K562 (cell line): ENCODE measurements at regions not wholly inside any gene's neighbourhood (a gene's known extent, or its start where the extent isn't known, plus 50 kb on each side); places are given as distances from the start of the nearest gene placed in this dataset.

Experiments
- ATAC-seq: fragments of 200-7000 bp; cut with Tn5 transposase; 3 replicates; pipeline ENCODE4 v1.9.1; 2020; ENCODE audit warnings: moderate library complexity
- BruUV-seq: library from RNA; stranded (reverse); fragments of 400-500 nt; replicated peaks from 2 replicates; lab custom pipeline; 2021; lab: Mats Ljungman, UMichigan
- CTCF ChIA-PET: fragments of 300-600 bp; formaldehyde crosslinking; extraction: SDS; loops from one replicate; lab custom pipeline; 2021; ENCODE audit warnings: low intra/inter-chr PET ratio; lab: Yijun Ruan, JAX
- POLR2A ChIA-PET: fragments of 300-600, 350-650 bp; sonication (Branson Sonifier 250); formaldehyde crosslinking; extraction: SDS; loops from one replicate; lab custom pipeline; 2021; ENCODE audit warnings: antibody characterized with exemption, inconsistent platforms; lab: Yijun Ruan, JAX
- DNase-seq, 4 experiments: peaks; one replicate each; pipeline versions ENCODE4 v3.0.0 to v3.0.0-alpha.2; 2011 to 2018; ENCODE audit warnings: low spot score in 3 of 4, mixed read lengths in 3 of 4; ENCODE audit errors: extremely low read depth in 1 of 4
- FAIRE-seq: peaks from 2 replicates; lab custom pipeline; 2011; peaks lifted over from hg19 to GRCh38; lab: Jason Lieb, UNC
- H2AFZ ChIP-seq: 2 replicates; pipeline ENCODE4 v1.6.0; 2011; ENCODE audit warnings: low read depth, low read length, control low read depth, inconsistent platforms
- H3K27ac ChIP-seq: fragments of 200-600 bp; 3 replicates; pipeline ENCODE4 v1.8.0; 2011; ENCODE audit warnings: low read depth, mild to moderate bottlenecking, control low read depth, inconsistent platforms, low read length, moderate library complexity, mixed read lengths; ENCODE audit errors: extremely low read depth
- H3K27me3 ChIP-seq, 2 experiments: fragments of 300-600 bp in 1 of 2; 2 replicates in 1 of 2; 3 replicates in 1 of 2; pipeline versions ENCODE4 v1.6.0 to v1.8.0; 2011; ENCODE audit warnings: inconsistent platforms in 2 of 2, low read length in 2 of 2, mild to moderate bottlenecking in 1 of 2, mixed read lengths in 1 of 2, moderate library complexity in 1 of 2; ENCODE audit not compliant: control insufficient read depth in 2 of 2, insufficient read depth in 2 of 2
- H3K36me3 ChIP-seq: fragments of 300-600 bp; 3 replicates; pipeline ENCODE4 v1.8.0; 2011; ENCODE audit warnings: mild to moderate bottlenecking, low read length, inconsistent platforms; ENCODE audit not compliant: control insufficient read depth, insufficient read depth
- H3K4me1 ChIP-seq, 2 experiments: fragments of 200-600 bp in 1 of 2; replicated peaks in 1 of 2; 2 replicates in 1 of 2; 3 replicates in 1 of 2; pipeline versions ENCODE4 v1.5.1 to v1.8.0; 2011; ENCODE audit warnings: inconsistent platforms in 2 of 2, low read length in 2 of 2, mild to moderate bottlenecking in 1 of 2, mixed read lengths in 1 of 2, moderate library complexity in 1 of 2; ENCODE audit not compliant: control insufficient read depth in 2 of 2, insufficient read depth in 2 of 2
- H3K4me2 ChIP-seq: 2 replicates; pipeline ENCODE4 v1.6.1; 2011; ENCODE audit warnings: low read length, control low read depth, inconsistent platforms, mixed read lengths; ENCODE audit not compliant: insufficient read depth
- H3K4me3 ChIP-seq: fragments of 200-600 bp; sonication (generic), shearing (Covaris generic); 2 replicates; pipeline ENCODE4 v1.5.1; 2016; ENCODE audit warnings: control low read depth, inconsistent platforms
- H3K79me2 ChIP-seq: fragments of 200-600 bp; 3 replicates; pipeline ENCODE4 v1.8.0; 2011; ENCODE audit warnings: low read length, inconsistent platforms; ENCODE audit not compliant: control insufficient read depth, insufficient read depth
- H3K9ac ChIP-seq, 2 experiments: 2 replicates each; pipeline versions ENCODE4 v1.6.0 to v1.6.1; 2011; ENCODE audit warnings: low read depth in 2 of 2, low read length in 2 of 2, control low read depth in 1 of 2, inconsistent platforms in 1 of 2, mild to moderate bottlenecking in 1 of 2, mixed read lengths in 1 of 2; ENCODE audit not compliant: insufficient read depth in 1 of 2
- H3K9me1 ChIP-seq: one replicate; pipeline ENCODE4 v1.6.0; 2011; ENCODE audit warnings: inconsistent platforms, mild to moderate bottlenecking, low read length, moderate library complexity; ENCODE audit not compliant: control insufficient read depth, insufficient read depth
- H3K9me3 ChIP-seq: replicated peaks from 2 replicates; pipeline ENCODE4 v1.5.1; 2011; ENCODE audit warnings: low read depth, low read length, inconsistent platforms; ENCODE audit not compliant: control insufficient read depth, insufficient read depth
- H4K20me1 ChIP-seq: replicated peaks from 2 replicates; pipeline ENCODE4 v1.6.1; 2011; ENCODE audit warnings: low read length, inconsistent platforms, mixed read lengths; ENCODE audit not compliant: control insufficient read depth, insufficient read depth
- ATF7 ChIP-seq: fragments of 450-650 bp; IDR thresholded peaks from 2 replicates; pipeline ENCODE4 v1.7.1; 2014; ENCODE audit warnings: mild to moderate bottlenecking, moderate library complexity
- BMI1 ChIP-seq: fragments of 150-350 bp; IDR thresholded peaks from 2 replicates; pipeline ENCODE4 v1.6.1; 2014; ENCODE audit warnings: low read length
- CHD1 ChIP-seq: fragments of 200-600 bp; sonication (generic); IDR thresholded peaks from one replicate; pipeline ENCODE4 v1.6.1; 2012; ENCODE audit warnings: mild to moderate bottlenecking, moderate library complexity, low read length, inconsistent platforms
- E4F1 ChIP-seq: fragments of 250-450 bp; sonication (Bioruptor Pico); IDR thresholded peaks from 2 replicates; pipeline ENCODE4 v1.5.0; 2021; ENCODE audit warnings: mild to moderate bottlenecking, borderline replicate concordance
- FOXA1 ChIP-seq: fragments of 450-650 bp; IDR thresholded peaks from 2 replicates; pipeline ENCODE4 v1.6.1; 2016; ENCODE audit warnings: mild to moderate bottlenecking, borderline replicate concordance
- HNRNPUL1 ChIP-seq: fragments of 200-400 bp; formaldehyde crosslinking; IDR thresholded peaks from 2 replicates; pipeline ENCODE4 v1.6.1; 2017; ENCODE audit warnings: low read length
- KDM4B ChIP-seq, 2 experiments: fragments of 450-650 bp in 1 of 2; sonication (generic) in 1 of 2; IDR thresholded peaks; 2 replicates each; pipeline ENCODE4 v1.6.1; 2016 to 2017; ENCODE audit warnings: borderline replicate concordance in 2 of 2, antibody characterized with exemption in 1 of 2, low read depth in 1 of 2, mild to moderate bottlenecking in 1 of 2
- MBD1 ChIP-seq: fragments of 250-450 bp; sonication (Bioruptor Pico); IDR thresholded peaks from 2 replicates; pipeline ENCODE4 v1.8.0; 2022; ENCODE audit warnings: inconsistent platforms
- MXI1 ChIP-seq: IDR thresholded peaks from 2 replicates; pipeline ENCODE4 v1.6.1; 2011; ENCODE audit warnings: low read depth, mild to moderate bottlenecking, improper control_type of control experiment, low read length
- SMAD3 ChIP-seq: fragments of 450-650 bp; formaldehyde crosslinking; conservative IDR thresholded peaks from 2 replicates; pipeline ENCODE4 v1.4.0; 2020; ENCODE audit warnings: mild to moderate bottlenecking
- SREBF2 ChIP-seq: sonication (generic); formaldehyde crosslinking; IDR thresholded peaks from 2 replicates; pipeline ENCODE4 v1.4.0; 2020; ENCODE audit warnings: mild to moderate bottlenecking, missing genetic modification reagents
- TAF9B ChIP-seq: fragments of 450-650 bp; IDR thresholded peaks from 2 replicates; pipeline ENCODE4 v1.6.1; 2018; ENCODE audit warnings: mild to moderate bottlenecking; ENCODE audit not compliant: partially characterized antibody
- TEAD2 ChIP-seq: fragments of 450-650 bp; IDR thresholded peaks from 2 replicates; pipeline ENCODE4 v1.6.1; 2016; ENCODE audit warnings: missing genetic modification characterization, control low read depth, missing compliant biosample characterization
- ZBTB11 ChIP-seq, 3 experiments: fragments of 200-800 bp in 1 of 3; fragments of 250-450 bp in 1 of 3; fragments of 450-650 bp in 1 of 3; sonication (Bioruptor Pico) in 1 of 3; sonication (Bioruptor generic) in 1 of 3; formaldehyde crosslinking in 1 of 3; IDR thresholded peaks; 2 replicates each; pipeline versions ENCODE4 v1.6.1 to v1.8.0; 2016 to 2022; ENCODE audit warnings: mild to moderate bottlenecking in 2 of 3, missing genetic modification characterization in 2 of 3, missing compliant biosample characterization in 1 of 3, moderate library complexity in 1 of 3
- ZNF76 ChIP-seq: fragments of 250-450 bp; sonication (Bioruptor Pico); IDR thresholded peaks from 2 replicates; pipeline ENCODE4 v1.4.0; 2020; ENCODE audit warnings: mild to moderate bottlenecking, moderate library complexity, borderline replicate concordance
- ZNF780A ChIP-seq: fragments of 250-450 bp; sonication (Bioruptor Pico); IDR thresholded peaks from 2 replicates; pipeline ENCODE4 v1.5.0; 2021; ENCODE audit warnings: mild to moderate bottlenecking
- WGBS: fragments of 100-300 bp; shearing (Covaris generic); methylation state at CpG from one replicate; pipeline ENCODE4 v1.1.6; 2016; ENCODE audit warnings: low coverage, mixed read lengths; ENCODE audit not compliant: insufficient coverage; ENCODE audit errors: missing lambda C conversion rate; 5-methylcytosine and 5-hydroxymethylcytosine counted together
- in situ Hi-C: fragments of 300-500 bp; cut with MboI; formaldehyde crosslinking; loops from 4 replicates; pipeline ENCODE4 v1.15.0; 2018; ENCODE audit warnings: inconsistent platforms, mixed read lengths
- intact Hi-C: fragments of 100-400 bp; cut with micrococcal nuclease; formaldehyde crosslinking; loops from 2 replicates; pipeline ENCODE4 v1.14.2; 2022

- Histone ChIP-seq H3K27me3 (no peaks in the 10 kb centered on the region), H3K9ac (no peak overlapping the region), H4K20me1 (no peaks in the 10 kb centered on the region), H3K4me3 (no peak overlapping the region), H3K4me2 (no peak overlapping the region), H3K27ac (no peak overlapping the region), H3K4me1 (no peaks in the 10 kb centered on the region), H3K79me2 (no peaks in the 10 kb centered on the region), H3K36me3 (no peaks in the 10 kb centered on the region), H2AFZ (no peak overlapping the region), H3K9me3 (no peaks in the 10 kb centered on the region), H3K9me1 (no peaks in the 10 kb centered on the region)
- ChIA-PET CTCF (no interaction called here), POLR2A (no interaction called here)
- in situ Hi-C loops (no loop called here), intact Hi-C loops (no loop called here)
- no peak for TF ChIP-seq TEAD2 (tag)
- TF ChIP-seq MXI1 = no peak
- no peak for TF ChIP-seq ZBTB11 (CRISPR knock-in tag; IDR thresholded peaks at IDR 0.05)
- TF ChIP-seq KDM4B (IDR thresholded peaks at IDR 0.05; ENCODE audit: borderline replicate concordance in 2 of 2, low read depth in 1 of 2) = no peak
- no peak for TF ChIP-seq HNRNPUL1
- no peak for TF ChIP-seq FOXA1
- TF ChIP-seq ZNF780A (CRISPR knock-in tag) = no peak
- TF ChIP-seq SREBF2 (CRISPR knock-in tag) = no peak
- no peak for TF ChIP-seq ATF7
- no peak for TF ChIP-seq SMAD3 (CRISPR knock-in tag)
- no peak for TF ChIP-seq ZNF76 (CRISPR knock-in tag)
- TF ChIP-seq E4F1 = no peak
- TF ChIP-seq CHD1 = no peak
- TF ChIP-seq TAF9B = no peak
- no peak for TF ChIP-seq BMI1
- no peak for TF ChIP-seq MBD1 (CRISPR knock-in tag)
- ATAC-seq (no peak), FAIRE-seq (no peak), DNase-seq (no peak)
- BruUV-seq = no TSS peak
- 1% methylated on average over 5 of the region's 5 CpGs for WGBS
Observed at GRCh38 chr1:60461925-60462595, 388.5 kb upstream of the C1orf87 start.
